Activated T-helper 1 cell treated with anti-CD3 and anti-CD28 coated beads, Interleukin-2, amount 50 U/mL, for 16 hours (primary cell): ENCODE measurements at regions not wholly inside any gene's neighbourhood (a gene's known extent, or its start where the extent isn't known, plus 50 kb on each side); places are given as distances from the start of the nearest gene placed in this dataset.
"Not testable (repeated sequence)": the region's sequence is repeated elsewhere in the genome, so short reads cannot be mapped to it uniquely, and the experiment has no call there.

Experiments used
- DNase-seq, 2 donors: peaks; one replicate each; pipeline ENCODE4 v3.0.0-alpha.2; 2020; ENCODE audit warnings: low read depth in 1 of 2, low spot score in 1 of 2

- no peak for DNase-seq
Observed at GRCh38 chr18:60018618-60019462, 119.0 kb downstream of the PMAIP1 start.

GRCh38 chr18:60018134-60018533 lies 118.3 kb downstream of the PMAIP1 start:
- DNase-seq: not testable (repeated sequence)

GRCh38 chr18:60017371-60017770 lies 117.6 kb downstream of the PMAIP1 start:
- DNase-seq: no peak

- not testable (repeated sequence) for DNase-seq
Observed at GRCh38 chr18:60015826-60016225, 116.0 kb downstream of the PMAIP1 start.

- DNase-seq: not testable (repeated sequence)
Observed at GRCh38 chr18:60013148-60013547, 113.4 kb downstream of the PMAIP1 start.

- DNase-seq: no peak
Observed at GRCh38 chr18:60010984-60011383, 111.2 kb downstream of the PMAIP1 start.

- no peak for DNase-seq
Observed at GRCh38 chr18:60010513-60010912, 110.7 kb downstream of the PMAIP1 start.

- no peak for DNase-seq
Observed at GRCh38 chr18:60007661-60008060, 107.9 kb downstream of the PMAIP1 start.

- no peak for DNase-seq
Observed at GRCh38 chr18:60003610-60004185, 103.9 kb downstream of the PMAIP1 start.

GRCh38 chr18:59996370-59996966 lies 96.7 kb downstream of the PMAIP1 start:
- no peak for DNase-seq

GRCh38 chr18:59994357-59994756 lies 94.6 kb downstream of the PMAIP1 start:
- no peak for DNase-seq

- DNase-seq: no peak
Observed at GRCh38 chr18:59993560-59993959, 93.8 kb downstream of the PMAIP1 start.

- no peak for DNase-seq
Observed at GRCh38 chr18:59990121-59990823, 90.5 kb downstream of the PMAIP1 start.

GRCh38 chr18:59988098-59988706 lies 88.4 kb downstream of the PMAIP1 start:
- peak in 1 of 2 donors; percentile 15 for DNase-seq

GRCh38 chr18:59987102-59987501 lies 87.3 kb downstream of the PMAIP1 start:
- DNase-seq: no peak

GRCh38 chr18:59986139-59986538 lies 86.3 kb downstream of the PMAIP1 start:
- DNase-seq: no peak

- no peak for DNase-seq
Observed at GRCh38 chr18:59985289-59985688, 85.5 kb downstream of the PMAIP1 start.

GRCh38 chr18:59983506-59983905 lies 83.7 kb downstream of the PMAIP1 start:
- DNase-seq: no peak

- DNase-seq: no peak
Observed at GRCh38 chr18:59980188-59980637, 80.4 kb downstream of the PMAIP1 start.

GRCh38 chr18:59971871-59972428 lies 72.2 kb downstream of the PMAIP1 start:
- DNase-seq: no peak

- DNase-seq: not testable (repeated sequence)
Observed at GRCh38 chr18:59971144-59971543, 71.3 kb downstream of the PMAIP1 start.
